ENCODE measurements at regions not wholly inside any gene's neighbourhood (a gene's known extent, or its start where the extent isn't known, plus 50 kb on each side); places are given as distances from the start of the nearest gene placed in this dataset.

- TF ChIP-seq, protein P1, sequence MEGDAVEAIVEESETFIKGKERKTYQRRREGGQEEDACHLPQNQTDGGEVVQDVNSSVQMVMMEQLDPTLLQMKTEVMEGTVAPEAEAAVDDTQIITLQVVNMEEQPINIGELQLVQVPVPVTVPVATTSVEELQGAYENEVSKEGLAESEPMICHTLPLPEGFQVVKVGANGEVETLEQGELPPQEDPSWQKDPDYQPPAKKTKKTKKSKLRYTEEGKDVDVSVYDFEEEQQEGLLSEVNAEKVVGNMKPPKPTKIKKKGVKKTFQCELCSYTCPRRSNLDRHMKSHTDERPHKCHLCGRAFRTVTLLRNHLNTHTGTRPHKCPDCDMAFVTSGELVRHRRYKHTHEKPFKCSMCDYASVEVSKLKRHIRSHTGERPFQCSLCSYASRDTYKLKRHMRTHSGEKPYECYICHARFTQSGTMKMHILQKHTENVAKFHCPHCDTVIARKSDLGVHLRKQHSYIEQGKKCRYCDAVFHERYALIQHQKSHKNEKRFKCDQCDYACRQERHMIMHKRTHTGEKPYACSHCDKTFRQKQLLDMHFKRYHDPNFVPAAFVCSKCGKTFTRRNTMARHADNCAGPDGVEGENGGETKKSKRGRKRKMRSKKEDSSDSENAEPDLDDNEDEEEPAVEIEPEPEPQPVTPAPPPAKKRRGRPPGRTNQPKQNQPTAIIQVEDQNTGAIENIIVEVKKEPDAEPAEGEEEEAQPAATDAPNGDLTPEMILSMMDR (IDR thresholded peaks at IDR 0.05; ENCODE audit: low read depth, low read length), result no peak
- TF ChIP-seq, protein P2, sequence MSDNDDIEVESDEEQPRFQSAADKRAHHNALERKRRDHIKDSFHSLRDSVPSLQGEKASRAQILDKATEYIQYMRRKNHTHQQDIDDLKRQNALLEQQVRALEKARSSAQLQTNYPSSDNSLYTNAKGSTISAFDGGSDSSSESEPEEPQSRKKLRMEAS (IDR thresholded peaks at IDR 0.05; ENCODE audit: low read depth, low read length), result no peak
- TF ChIP-seq POLR2A (IDR thresholded peaks at IDR 0.05; ENCODE audit: extremely low read depth, insufficient read length) (no peak), MYC (IDR thresholded peaks at IDR 0.05; ENCODE audit: low read depth, low read length) (no peak)
Observed at GRCh38 chr2:100692381-100692780, 127.6 kb upstream of the NPAS2 start.

Data from NB4 (cell line).